ENCODE measurements at regions not wholly inside any gene's neighbourhood (a gene's known extent, or its start where the extent isn't known, plus 50 kb on each side); places are given as distances from the start of the nearest gene placed in this dataset.

DNA sequence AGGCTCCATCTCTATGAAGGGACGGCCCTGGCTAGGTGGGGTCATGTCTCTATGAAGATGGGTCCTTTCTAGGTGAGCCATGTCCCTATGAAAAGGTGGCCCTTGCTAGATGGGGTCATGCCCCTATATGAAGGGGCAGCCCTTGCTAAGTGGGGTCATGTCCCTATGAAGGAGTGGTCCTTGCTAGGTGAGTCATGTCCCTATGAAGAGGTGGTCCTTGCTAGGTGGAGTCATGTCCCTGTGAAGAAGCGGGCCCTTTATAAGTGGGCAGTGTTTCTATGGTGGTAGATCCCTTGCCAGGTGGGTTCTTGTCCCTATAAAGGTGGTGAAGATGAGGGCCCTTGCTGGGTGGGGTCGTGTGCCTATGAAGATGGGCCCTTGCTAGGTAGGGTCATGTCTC lies 283.0 kb upstream of the IRX2 start:
- TF ChIP-seq POLR2A (IDR thresholded peaks at IDR 0.05; ENCODE audit: control extremely low read depth in 1 of 2, low read depth in 2 of 2, low read length in 2 of 2) (no peak), EZH2 (IDR thresholded peaks at IDR 0.05; ENCODE audit: low read depth, low read length, severe bottlenecking) (no peak), SUZ12 (IDR thresholded peaks at IDR 0.05; ENCODE audit: low read length) (no peak), POLR2AphosphoS5 (IDR thresholded peaks at IDR 0.05; ENCODE audit: low read depth, low read length) (no peak), CTCF (IDR thresholded peaks at IDR 0.05; ENCODE audit: control extremely low read depth in 1 of 3, insufficient read depth in 1 of 3, low read depth in 1 of 3, low read length in 3 of 3) (no peak), TAF1 (IDR thresholded peaks at IDR 0.05; ENCODE audit: low read depth, low read length) (no peak), GABPA (IDR thresholded peaks at IDR 0.05; ENCODE audit: borderline replicate concordance, insufficient read depth, low read length) (no peak), CHD2 (IDR thresholded peaks at IDR 0.05; ENCODE audit: low read length) (no peak), CEBPB (IDR thresholded peaks at IDR 0.05; ENCODE audit: low read depth, low read length) (no peak), TCF12 (IDR thresholded peaks at IDR 0.05; ENCODE audit: low read depth, low read length) (no peak), MAX (IDR thresholded peaks at IDR 0.05) (no peak), SIN3A (conservative IDR thresholded peaks at IDR 0.05 in 1 of 2, IDR thresholded peaks at IDR 0.05 in 1 of 2; ENCODE audit: low read depth in 1 of 2, low read length in 2 of 2) (no peak), RNF2 (IDR thresholded peaks at IDR 0.05; ENCODE audit: borderline replicate concordance, low read depth, low read length, missing control alignments, poor library complexity, severe bottlenecking) (no peak), NRF1 (IDR thresholded peaks at IDR 0.05; ENCODE audit: low read depth, low read length) (no peak)
